ENCODE measurements at regions not wholly inside any gene's neighbourhood (a gene's known extent, or its start where the extent isn't known, plus 50 kb on each side); places are given as distances from the start of the nearest gene placed in this dataset.

GRCh38 chr9:14447103-14447502 lies 133.2 kb upstream of the NFIB start:
- H3K9me3 Mint-ChIP-seq: no peaks in the 10 kb centered on the region
- Histone ChIP-seq H3K4me1 (ENCODE audit: insufficient read depth) (no peaks in the 10 kb centered on the region), H3K9me2 (ENCODE audit: insufficient read depth) (no peaks in the 10 kb centered on the region), H3K27ac (ENCODE audit: low read depth) (no peak overlapping the region), H3K27me3 (ENCODE audit: insufficient read depth) (no peaks in the 10 kb centered on the region), H3K36me3 (ENCODE audit: insufficient read depth) (no peaks in the 10 kb centered on the region), H3F3A (replicated peaks; ENCODE audit: low read depth) (no peaks in the 10 kb centered on the region), H3K4me2 (no peak overlapping the region), H4K20me1 (replicated peaks; ENCODE audit: insufficient read depth) (no peaks in the 10 kb centered on the region), H3K79me2 (replicated peaks; ENCODE audit: insufficient read depth) (no peaks in the 10 kb centered on the region), H3K4me3 (no peak overlapping the region), H2AFZ (no peak overlapping the region)
- ATAC-seq: no peak
- TF ChIP-seq CREB1 (CRISPR knock-in tag; IDR thresholded peaks at IDR 0.05; ENCODE audit: low read depth): no peak
- no peak for TF ChIP-seq JUNB (IDR thresholded peaks at IDR 0.05; ENCODE audit: unreplicated experiment)
- no peak for TF ChIP-seq ZNF331 (CRISPR knock-in tag; IDR thresholded peaks at IDR 0.05; ENCODE audit: low read depth)
- no peak for TF ChIP-seq ZNF462 (CRISPR knock-in tag; IDR thresholded peaks at IDR 0.05)
- TF ChIP-seq REST (IDR thresholded peaks at IDR 0.05; ENCODE audit: unreplicated experiment): no peak
- no peak overlapping the region for H3K4me3 Mint-ChIP-seq
- peaks cover 3% of the 10 kb centered on the region for H3K4me1 Mint-ChIP-seq
- no peak overlapping the region for H3K27ac Mint-ChIP-seq
- DNase-seq (ENCODE audit: low spot score): no peak
- no peaks in the 10 kb centered on the region for H3K36me3 Mint-ChIP-seq (ENCODE audit: low read depth)
- H3K27me3 Mint-ChIP-seq (ENCODE audit: insufficient read depth, low read depth, poor library complexity): no peaks in the 10 kb centered on the region
